Peyer's patch (tissue), 4 donors: ENCODE measurements at regions not wholly inside any gene's neighbourhood (a gene's known extent, or its start where the extent isn't known, plus 50 kb on each side); places are given as distances from the start of the nearest gene placed in this dataset.

ENCODE experiments used
- POLR2A ChIP-seq, 2 donors: fragments of 450-650 bp; IDR thresholded peaks; one replicate each; pipeline ENCODE4 v1.5.1; 2017; ENCODE audit warnings: antibody characterized with exemption in 2 of 2, mild to moderate bottlenecking in 2 of 2, moderate library complexity in 2 of 2
- TF ChIP-seq, protein P1 (sequence below), 6 experiments: fragments of 450-650 bp in 4 of 6; fragments of 200-600 bp in 2 of 6; sonication (generic) in 1 of 6; IDR thresholded peaks; one replicate each; pipeline ENCODE4 v1.5.1; 2017 to 2019; ENCODE audit warnings: antibody characterized with exemption in 6 of 6, mild to moderate bottlenecking in 3 of 6, moderate library complexity in 1 of 6

DNA sequence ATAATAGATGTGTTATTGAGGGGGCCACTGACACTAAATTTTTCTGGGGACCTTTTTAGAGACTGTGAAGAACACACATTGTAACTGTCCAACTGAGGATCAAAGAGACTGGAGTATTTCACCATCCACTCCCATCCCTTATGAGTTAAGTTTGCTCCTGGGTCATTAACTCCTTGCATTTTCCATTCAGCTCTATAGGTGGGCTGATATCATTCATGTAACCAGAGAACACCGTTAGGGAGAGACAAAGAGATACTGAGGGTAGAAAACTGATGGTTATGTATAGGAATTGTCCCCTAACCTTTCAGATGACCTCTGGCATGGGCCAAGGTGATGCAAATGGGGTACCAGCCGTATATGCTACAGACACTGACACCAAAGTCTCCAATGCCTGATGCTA, 142.4 kb upstream of the TLR4 start:
- TF ChIP-seq, protein P1, sequence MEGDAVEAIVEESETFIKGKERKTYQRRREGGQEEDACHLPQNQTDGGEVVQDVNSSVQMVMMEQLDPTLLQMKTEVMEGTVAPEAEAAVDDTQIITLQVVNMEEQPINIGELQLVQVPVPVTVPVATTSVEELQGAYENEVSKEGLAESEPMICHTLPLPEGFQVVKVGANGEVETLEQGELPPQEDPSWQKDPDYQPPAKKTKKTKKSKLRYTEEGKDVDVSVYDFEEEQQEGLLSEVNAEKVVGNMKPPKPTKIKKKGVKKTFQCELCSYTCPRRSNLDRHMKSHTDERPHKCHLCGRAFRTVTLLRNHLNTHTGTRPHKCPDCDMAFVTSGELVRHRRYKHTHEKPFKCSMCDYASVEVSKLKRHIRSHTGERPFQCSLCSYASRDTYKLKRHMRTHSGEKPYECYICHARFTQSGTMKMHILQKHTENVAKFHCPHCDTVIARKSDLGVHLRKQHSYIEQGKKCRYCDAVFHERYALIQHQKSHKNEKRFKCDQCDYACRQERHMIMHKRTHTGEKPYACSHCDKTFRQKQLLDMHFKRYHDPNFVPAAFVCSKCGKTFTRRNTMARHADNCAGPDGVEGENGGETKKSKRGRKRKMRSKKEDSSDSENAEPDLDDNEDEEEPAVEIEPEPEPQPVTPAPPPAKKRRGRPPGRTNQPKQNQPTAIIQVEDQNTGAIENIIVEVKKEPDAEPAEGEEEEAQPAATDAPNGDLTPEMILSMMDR (IDR thresholded peaks at IDR 0.05) = no peak
- TF ChIP-seq POLR2A (IDR thresholded peaks at IDR 0.05) = no peak
